ENCODE measurements at regions not wholly inside any gene's neighbourhood (a gene's known extent, or its start where the extent isn't known, plus 50 kb on each side); places are given as distances from the start of the nearest gene placed in this dataset.
"Not testable (repeated sequence)": the region's sequence is repeated elsewhere in the genome, so short reads cannot be mapped to it uniquely, and the experiment has no call there.

GRCh38 chr2:33911327-33911726 lies 312.2 kb upstream of the FAM98A start:
- H3K27ac ChIP-seq (ENCODE audit: low read depth, low read length) = no peak overlapping the region
- H3K27me3 ChIP-seq (ENCODE audit: low read length) = no peaks in the 10 kb centered on the region
- H3K4me2 ChIP-seq (ENCODE audit: low read depth, low read length, poor library complexity, severe bottlenecking) = no peak overlapping the region
- no peak overlapping the region for H2AFZ ChIP-seq (ENCODE audit: low read depth, low read length, severe bottlenecking)
- TF ChIP-seq, protein P1, sequence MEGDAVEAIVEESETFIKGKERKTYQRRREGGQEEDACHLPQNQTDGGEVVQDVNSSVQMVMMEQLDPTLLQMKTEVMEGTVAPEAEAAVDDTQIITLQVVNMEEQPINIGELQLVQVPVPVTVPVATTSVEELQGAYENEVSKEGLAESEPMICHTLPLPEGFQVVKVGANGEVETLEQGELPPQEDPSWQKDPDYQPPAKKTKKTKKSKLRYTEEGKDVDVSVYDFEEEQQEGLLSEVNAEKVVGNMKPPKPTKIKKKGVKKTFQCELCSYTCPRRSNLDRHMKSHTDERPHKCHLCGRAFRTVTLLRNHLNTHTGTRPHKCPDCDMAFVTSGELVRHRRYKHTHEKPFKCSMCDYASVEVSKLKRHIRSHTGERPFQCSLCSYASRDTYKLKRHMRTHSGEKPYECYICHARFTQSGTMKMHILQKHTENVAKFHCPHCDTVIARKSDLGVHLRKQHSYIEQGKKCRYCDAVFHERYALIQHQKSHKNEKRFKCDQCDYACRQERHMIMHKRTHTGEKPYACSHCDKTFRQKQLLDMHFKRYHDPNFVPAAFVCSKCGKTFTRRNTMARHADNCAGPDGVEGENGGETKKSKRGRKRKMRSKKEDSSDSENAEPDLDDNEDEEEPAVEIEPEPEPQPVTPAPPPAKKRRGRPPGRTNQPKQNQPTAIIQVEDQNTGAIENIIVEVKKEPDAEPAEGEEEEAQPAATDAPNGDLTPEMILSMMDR (IDR thresholded peaks at IDR 0.05; ENCODE audit: insufficient read depth, low read length, poor library complexity, severe bottlenecking) = no peak
- TF ChIP-seq EZH2phosphoT487 (conservative IDR thresholded peaks at IDR 0.05; ENCODE audit: low read length) = no peak
- H3K9me3 ChIP-seq (ENCODE audit: insufficient read depth, low read length) = no peaks in the 10 kb centered on the region
- no peak overlapping the region for H3K9ac ChIP-seq (ENCODE audit: low read length)
- H3K79me2 ChIP-seq (ENCODE audit: insufficient read depth, low read length) = no peaks in the 10 kb centered on the region
- no peaks in the 10 kb centered on the region for H4K20me1 ChIP-seq (ENCODE audit: low read depth, low read length)
- no peak overlapping the region for H3K4me3 ChIP-seq (ENCODE audit: insufficient read depth, low read length, poor library complexity, severe bottlenecking)
- no peaks in the 10 kb centered on the region for H3F3A ChIP-seq (ENCODE audit: insufficient read depth)
- no peaks in the 10 kb centered on the region for H3K9me2 ChIP-seq (replicated peaks; ENCODE audit: insufficient read depth, low read length)
- H3K36me3 ChIP-seq (ENCODE audit: low read length) = no peaks in the 10 kb centered on the region

- Histone ChIP-seq H3K9me2 (replicated peaks; ENCODE audit: insufficient read depth, low read length) (no peaks in the 10 kb centered on the region), H3K27ac (ENCODE audit: low read depth, low read length) (no peak overlapping the region)
These were observed 311.0 kb upstream of the FAM98A start for GRCh38 chr2:33909945-33910695.

GRCh38 chr2:33907866-33908265 lies 308.8 kb upstream of the FAM98A start:
- H3K27me3 ChIP-seq (ENCODE audit: low read length) = no peaks in the 10 kb centered on the region
- TF ChIP-seq EZH2phosphoT487 (conservative IDR thresholded peaks at IDR 0.05; ENCODE audit: low read length) = no peak
- TF ChIP-seq, protein P1 (IDR thresholded peaks at IDR 0.05; ENCODE audit: insufficient read depth, low read length, poor library complexity, severe bottlenecking) = no peak
- no peaks in the 10 kb centered on the region for H3F3A ChIP-seq (ENCODE audit: insufficient read depth)
- H4K20me1 ChIP-seq (ENCODE audit: low read depth, low read length) = no peaks in the 10 kb centered on the region
- H2AFZ ChIP-seq (ENCODE audit: low read depth, low read length, severe bottlenecking) = no peak overlapping the region
- H3K9me2 ChIP-seq (replicated peaks; ENCODE audit: insufficient read depth, low read length) = no peaks in the 10 kb centered on the region
- no peak overlapping the region for H3K27ac ChIP-seq (ENCODE audit: low read depth, low read length)
- no peaks in the 10 kb centered on the region for H3K79me2 ChIP-seq (ENCODE audit: insufficient read depth, low read length)
- no peak overlapping the region for H3K4me3 ChIP-seq (ENCODE audit: insufficient read depth, low read length, poor library complexity, severe bottlenecking)
- H3K9me3 ChIP-seq (ENCODE audit: insufficient read depth, low read length) = no peaks in the 10 kb centered on the region
- H3K36me3 ChIP-seq (ENCODE audit: low read length) = no peaks in the 10 kb centered on the region
- H3K9ac ChIP-seq (ENCODE audit: low read length) = no peak overlapping the region
- H3K4me2 ChIP-seq (ENCODE audit: low read depth, low read length, poor library complexity, severe bottlenecking) = no peak overlapping the region

More at GRCh38 chr2:33909945-33910695, 311.0 kb upstream of the FAM98A start:
- H3K36me3 ChIP-seq (ENCODE audit: low read length) = no peaks in the 10 kb centered on the region
- no peaks in the 10 kb centered on the region for H3K9me3 ChIP-seq (ENCODE audit: insufficient read depth, low read length)
- TF ChIP-seq EZH2phosphoT487 (conservative IDR thresholded peaks at IDR 0.05; ENCODE audit: low read length) = no peak
- TF ChIP-seq, protein P1 (IDR thresholded peaks at IDR 0.05; ENCODE audit: insufficient read depth, low read length, poor library complexity, severe bottlenecking) = no peak
- no peaks in the 10 kb centered on the region for H3K79me2 ChIP-seq (ENCODE audit: insufficient read depth, low read length)
- H3F3A ChIP-seq (ENCODE audit: insufficient read depth) = no peaks in the 10 kb centered on the region
- no peak overlapping the region for H2AFZ ChIP-seq (ENCODE audit: low read depth, low read length, severe bottlenecking)
- no peak overlapping the region for H3K4me3 ChIP-seq (ENCODE audit: insufficient read depth, low read length, poor library complexity, severe bottlenecking)
- no peak overlapping the region for H3K4me2 ChIP-seq (ENCODE audit: low read depth, low read length, poor library complexity, severe bottlenecking)
- no peak overlapping the region for H3K9ac ChIP-seq (ENCODE audit: low read length)
- H3K27me3 ChIP-seq (ENCODE audit: low read length) = no peaks in the 10 kb centered on the region
- no peaks in the 10 kb centered on the region for H4K20me1 ChIP-seq (ENCODE audit: low read depth, low read length)

- not testable (repeated sequence) for H3K9ac ChIP-seq (ENCODE audit: low read length); H3K4me3 ChIP-seq (ENCODE audit: insufficient read depth, low read length, poor library complexity, severe bottlenecking); H3K79me2 ChIP-seq (ENCODE audit: insufficient read depth, low read length); H2AFZ ChIP-seq (ENCODE audit: low read depth, low read length, severe bottlenecking); H3F3A ChIP-seq (ENCODE audit: insufficient read depth); H3K9me2 ChIP-seq (replicated peaks; ENCODE audit: insufficient read depth, low read length); H3K27ac ChIP-seq (ENCODE audit: low read depth, low read length); H3K9me3 ChIP-seq (ENCODE audit: insufficient read depth, low read length); H3K4me2 ChIP-seq (ENCODE audit: low read depth, low read length, poor library complexity, severe bottlenecking); H4K20me1 ChIP-seq (ENCODE audit: low read depth, low read length); H3K27me3 ChIP-seq (ENCODE audit: low read length); H3K36me3 ChIP-seq (ENCODE audit: low read length)
These were observed 307.0 kb upstream of the FAM98A start for GRCh38 chr2:33906129-33906528.

All from SU-DHL-6 (cell line).